ENCODE measurements at regions not wholly inside any gene's neighbourhood (a gene's known extent, or its start where the extent isn't known, plus 50 kb on each side); places are given as distances from the start of the nearest gene placed in this dataset.

DNA sequence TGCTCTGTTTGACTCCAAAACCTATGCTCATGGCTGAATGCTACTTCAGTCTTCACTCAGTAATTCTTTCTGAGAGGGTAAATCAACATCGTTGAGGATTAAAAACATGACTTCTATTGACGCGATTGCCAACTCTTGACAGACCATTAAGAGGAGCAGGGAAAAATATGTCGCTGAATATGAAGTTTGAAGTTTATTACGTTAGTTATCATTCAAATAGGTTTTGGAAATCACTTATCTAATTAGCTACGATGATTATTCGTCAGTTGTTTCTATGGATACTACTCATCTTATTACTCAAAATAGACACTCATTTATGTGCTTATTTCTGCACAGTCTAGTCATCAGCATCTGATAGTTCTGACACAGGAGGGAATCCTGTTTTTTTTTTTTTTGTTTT is 279.2 kb upstream of the TBL1XR1 start:
- TF ChIP-seq, protein P1, sequence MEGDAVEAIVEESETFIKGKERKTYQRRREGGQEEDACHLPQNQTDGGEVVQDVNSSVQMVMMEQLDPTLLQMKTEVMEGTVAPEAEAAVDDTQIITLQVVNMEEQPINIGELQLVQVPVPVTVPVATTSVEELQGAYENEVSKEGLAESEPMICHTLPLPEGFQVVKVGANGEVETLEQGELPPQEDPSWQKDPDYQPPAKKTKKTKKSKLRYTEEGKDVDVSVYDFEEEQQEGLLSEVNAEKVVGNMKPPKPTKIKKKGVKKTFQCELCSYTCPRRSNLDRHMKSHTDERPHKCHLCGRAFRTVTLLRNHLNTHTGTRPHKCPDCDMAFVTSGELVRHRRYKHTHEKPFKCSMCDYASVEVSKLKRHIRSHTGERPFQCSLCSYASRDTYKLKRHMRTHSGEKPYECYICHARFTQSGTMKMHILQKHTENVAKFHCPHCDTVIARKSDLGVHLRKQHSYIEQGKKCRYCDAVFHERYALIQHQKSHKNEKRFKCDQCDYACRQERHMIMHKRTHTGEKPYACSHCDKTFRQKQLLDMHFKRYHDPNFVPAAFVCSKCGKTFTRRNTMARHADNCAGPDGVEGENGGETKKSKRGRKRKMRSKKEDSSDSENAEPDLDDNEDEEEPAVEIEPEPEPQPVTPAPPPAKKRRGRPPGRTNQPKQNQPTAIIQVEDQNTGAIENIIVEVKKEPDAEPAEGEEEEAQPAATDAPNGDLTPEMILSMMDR (IDR thresholded peaks at IDR 0.05; ENCODE audit: insufficient read depth, low read length, missing control alignments) = no peak
- POLR2A ChIA-PET = no interaction called here
- DNase-seq (ENCODE audit: low read depth, low spot score) = no peak
- CTCF ChIA-PET = no interaction called here
- no peak overlapping the region for H3K4me3 ChIP-seq (ENCODE audit: low read depth, low read length)

DNA sequence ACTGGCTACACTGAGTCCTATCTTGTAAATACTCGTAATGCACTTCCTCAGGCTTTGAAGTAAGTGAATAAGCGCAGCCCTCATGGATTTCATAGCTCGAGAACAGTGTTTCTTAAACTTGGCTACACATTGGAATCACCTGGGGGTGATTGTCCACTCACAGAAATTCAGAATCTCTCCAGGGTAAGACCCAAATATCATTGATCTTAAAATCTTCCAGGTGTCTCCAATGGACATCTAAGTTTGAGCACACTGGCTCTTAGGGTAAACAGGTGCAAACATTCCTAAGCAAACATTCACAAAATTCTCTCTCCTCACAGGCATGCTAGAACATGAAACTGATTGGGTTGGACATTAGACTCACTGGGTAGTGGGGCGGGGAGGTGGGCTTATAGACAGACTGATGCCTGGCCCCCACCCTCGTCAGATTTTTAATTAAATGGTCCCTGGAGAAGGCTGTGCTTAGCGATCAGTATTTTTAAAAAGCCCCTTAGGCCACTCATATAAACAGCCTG is 279.7 kb upstream of the TBL1XR1 start:
- TF ChIP-seq, protein P1 (IDR thresholded peaks at IDR 0.05; ENCODE audit: insufficient read depth, low read length, missing control alignments) = no peak
- no peak for DNase-seq (ENCODE audit: low read depth, low spot score)
- ChIA-PET CTCF (no interaction called here), POLR2A (no interaction called here)
- no peak overlapping the region for H3K4me3 ChIP-seq (ENCODE audit: low read depth, low read length)

DNA sequence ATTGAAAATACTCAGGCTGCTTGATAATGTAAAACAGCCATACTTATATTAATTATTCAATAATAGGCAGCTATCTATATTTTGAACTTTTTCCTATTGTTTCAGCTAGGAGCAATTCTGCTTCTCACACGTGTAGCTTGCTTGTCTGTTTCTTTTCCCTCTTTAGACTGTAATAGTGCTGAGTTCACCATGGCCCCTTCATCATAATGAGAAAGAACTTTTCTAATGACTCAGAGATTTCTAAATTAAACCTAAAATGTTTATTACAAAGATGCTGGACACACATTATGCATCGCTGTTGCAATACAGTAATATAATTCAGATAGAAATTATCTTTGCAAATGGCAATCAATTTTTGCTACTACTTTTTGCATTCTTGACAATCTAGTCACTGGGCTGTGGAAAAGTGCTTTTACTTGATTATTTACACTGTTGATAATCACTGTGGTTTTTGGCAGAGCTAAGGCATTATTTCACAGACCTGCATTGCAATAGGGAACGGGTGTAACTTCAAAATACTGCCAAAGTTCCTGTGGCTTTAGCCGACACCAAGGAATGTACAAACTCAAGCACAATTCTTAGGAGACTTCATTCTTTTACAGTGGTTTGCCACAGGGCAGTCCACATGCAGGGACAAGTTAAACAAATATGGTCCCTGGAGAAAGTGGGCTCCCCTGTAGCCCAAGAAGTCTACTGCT is 281.0 kb upstream of the TBL1XR1 start:
- DNase-seq (ENCODE audit: low read depth, low spot score) = peak; percentile 100
- POLR2A ChIA-PET = interaction anchor here (0.7 to 1.3 kb wide), 4 partner anchors 10 to 425 kb away, joined by 3 to 6 read pairs (median 3); no protein-coding TSS in a partner anchor
- TF ChIP-seq, protein P1 (IDR thresholded peaks at IDR 0.05; ENCODE audit: insufficient read depth, low read length, missing control alignments) = no peak
- H3K4me3 ChIP-seq (ENCODE audit: low read depth, low read length) = no peak overlapping the region
- CTCF ChIA-PET = interaction anchor here (0.6 kb wide), 1 partner anchor 472 kb away, joined by 3 read pairs; no protein-coding TSS in a partner anchor

DNA sequence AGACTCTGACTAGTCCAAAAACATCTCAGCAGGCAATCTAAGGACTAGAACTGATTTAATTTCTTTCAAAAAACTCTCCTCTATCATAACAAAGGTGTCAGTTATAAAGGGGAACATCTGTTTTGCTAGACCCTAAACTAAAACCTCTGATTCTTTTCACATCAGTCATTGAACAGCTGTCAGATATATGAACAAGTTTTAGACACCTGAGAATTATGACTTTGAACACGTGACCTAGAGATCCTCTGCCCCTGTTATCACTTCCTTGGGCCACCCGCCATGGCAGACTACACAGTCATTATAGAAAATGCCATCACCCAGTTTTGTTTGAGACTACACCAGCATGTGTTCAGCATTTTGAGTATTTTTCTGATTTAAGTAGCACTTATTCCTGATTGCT is 282.3 kb upstream of the TBL1XR1 start:
- CTCF ChIA-PET = no interaction called here

DNA sequence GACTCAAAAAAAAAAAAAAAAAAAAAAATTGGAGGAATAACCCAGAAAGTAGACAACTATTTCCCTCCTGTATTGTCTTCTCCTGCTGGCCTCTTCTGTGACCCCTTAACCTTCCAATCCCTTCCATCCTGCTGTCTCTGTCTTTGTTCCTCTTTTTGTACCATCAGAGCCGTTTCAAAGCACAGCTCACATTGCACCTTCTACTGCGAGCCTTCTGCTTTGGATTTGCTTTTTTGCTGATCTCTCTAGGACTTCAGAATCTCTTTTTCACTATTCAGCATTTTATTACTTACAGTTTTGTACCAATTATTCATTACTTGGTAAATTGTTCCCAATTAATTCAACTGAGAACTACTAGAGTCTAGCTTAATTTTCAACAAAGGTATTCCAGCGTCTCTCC is 284.0 kb upstream of the TBL1XR1 start:
- ChIA-PET POLR2A (interaction anchor here (0.7 kb wide), 1 partner anchor 846 kb away, joined by 4 read pairs; no protein-coding TSS in a partner anchor), CTCF (interaction anchor here (0.7 to 1.1 kb wide), 2 partner anchors 297 to 348 kb away, joined by 3 to 4 read pairs; no protein-coding TSS in a partner anchor)
- TF ChIP-seq, protein P1 (IDR thresholded peaks at IDR 0.05; ENCODE audit: insufficient read depth, low read length, missing control alignments) = no peak
- no peak for DNase-seq (ENCODE audit: low read depth, low spot score)
- no peak overlapping the region for H3K4me3 ChIP-seq (ENCODE audit: low read depth, low read length)

More for the DNA sequence above, 282.3 kb upstream of the TBL1XR1 start:
- TF ChIP-seq, protein P1 (IDR thresholded peaks at IDR 0.05; ENCODE audit: insufficient read depth, low read length, missing control alignments) = no peak
- DNase-seq (ENCODE audit: low read depth, low spot score) = no peak
- POLR2A ChIA-PET = no interaction called here
- no peak overlapping the region for H3K4me3 ChIP-seq (ENCODE audit: low read depth, low read length)

DNA sequence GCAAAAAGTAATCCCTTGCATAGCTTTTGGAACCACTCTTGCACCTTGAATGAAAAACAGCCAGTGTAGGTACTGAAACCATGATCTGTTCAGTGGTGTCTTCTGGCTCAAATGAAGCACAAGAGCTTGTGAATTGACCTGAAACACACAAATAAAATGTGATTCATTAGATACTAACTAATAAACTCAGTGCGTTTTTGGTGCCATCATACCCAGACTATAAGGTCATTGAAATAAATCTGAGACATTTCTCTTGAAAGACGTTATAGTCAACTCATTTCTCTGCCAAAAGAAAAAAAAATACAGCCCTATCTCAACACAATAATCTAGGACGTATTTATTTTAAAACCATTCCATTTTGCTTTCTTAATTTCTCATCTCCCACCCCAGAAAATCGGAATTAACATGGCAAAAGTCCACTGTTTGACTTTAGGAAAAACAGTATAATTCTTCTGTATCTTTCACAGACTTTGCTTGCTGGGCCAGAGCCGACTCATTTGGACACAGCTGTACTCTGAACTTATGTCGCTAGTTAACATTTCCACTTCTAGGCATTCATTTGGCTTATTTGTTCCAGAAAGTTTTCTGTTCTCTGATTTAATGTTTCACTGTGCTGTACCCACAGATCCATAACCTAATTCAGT is 284.9 kb upstream of the TBL1XR1 start:
- POLR2A ChIA-PET = no interaction called here
- TF ChIP-seq, protein P1 (IDR thresholded peaks at IDR 0.05; ENCODE audit: insufficient read depth, low read length, missing control alignments) = no peak
- no peak for DNase-seq (ENCODE audit: low read depth, low spot score)
- CTCF ChIA-PET = no interaction called here
- no peak overlapping the region for H3K4me3 ChIP-seq (ENCODE audit: low read depth, low read length)

Measured in AG04449 (cell line).